NCI-H748 (cell line): ENCODE measurements at regions not wholly inside any gene's neighbourhood (a gene's known extent, or its start where the extent isn't known, plus 50 kb on each side); places are given as distances from the start of the nearest gene placed in this dataset.
"Not testable (repeated sequence)": the region's sequence is repeated elsewhere in the genome, so short reads cannot be mapped to it uniquely, and the experiment has no call there.

ENCODE experiments used
- DNase-seq: peaks from one replicate; lab custom pipeline; 2025; ENCODE audit not compliant: unreplicated experiment; lab: John Stamatoyannopoulos, UW

DNA sequence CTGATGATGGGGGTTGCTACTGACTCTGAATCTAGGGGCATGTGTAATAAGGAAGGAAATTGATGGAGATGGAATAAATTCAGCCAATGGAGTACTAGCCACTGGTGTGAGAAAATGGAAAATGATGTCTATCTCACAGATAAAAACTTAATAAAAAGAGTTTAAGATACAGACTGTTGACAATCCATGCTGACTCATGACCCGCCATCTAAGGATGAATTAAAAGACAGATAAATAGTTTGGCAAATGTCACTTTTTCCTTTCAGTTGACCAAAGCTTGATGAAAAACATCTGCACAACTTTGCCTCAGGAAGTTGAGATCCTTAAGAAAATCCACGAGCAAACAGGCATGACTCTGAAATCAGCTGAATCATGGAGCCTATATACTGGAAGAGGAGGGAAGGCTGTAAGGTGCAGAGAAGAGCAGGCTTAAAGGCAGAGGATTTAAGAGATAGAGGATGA is 82.6 kb upstream of the BMP5 start:
- DNase-seq = no peak

DNA sequence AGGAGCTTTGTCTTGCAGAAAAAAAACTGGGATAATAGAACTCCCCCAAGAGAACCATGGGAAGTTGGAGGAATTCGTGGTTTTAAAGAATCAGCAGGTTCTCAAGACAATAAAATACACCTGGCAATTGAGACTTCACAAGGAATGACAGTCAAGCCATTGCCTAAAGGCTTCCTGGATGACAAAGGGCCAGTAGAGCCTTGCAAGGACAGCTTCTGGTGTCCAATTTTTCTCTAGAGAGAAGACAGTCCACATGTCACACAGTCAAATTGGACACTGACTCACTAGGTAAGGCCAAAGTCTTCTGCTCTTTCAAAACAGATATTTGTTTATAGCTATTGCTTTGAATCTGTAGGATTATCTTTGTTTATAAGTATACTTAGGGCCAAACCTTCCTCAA is 80.3 kb upstream of the BMP5 start:
- DNase-seq = no peak

DNA sequence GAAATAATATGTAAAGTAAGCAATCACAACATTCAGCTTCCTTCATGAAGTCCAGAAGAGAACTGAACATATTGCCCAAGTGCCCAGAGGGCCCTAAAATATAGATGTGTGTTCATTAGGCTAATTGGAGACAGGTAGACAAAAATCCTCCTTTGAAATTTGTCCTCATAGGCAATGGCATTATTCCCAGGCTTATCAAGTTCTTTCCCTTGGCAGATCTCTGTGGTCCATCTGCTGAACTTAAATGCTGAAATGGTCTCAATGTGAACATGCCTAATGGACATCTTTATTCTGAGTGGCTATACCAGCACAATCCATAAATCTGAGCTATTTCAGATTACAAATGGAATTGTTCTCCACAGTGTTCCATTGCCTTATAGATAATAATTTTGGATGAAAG is 79.0 kb upstream of the BMP5 start:
- DNase-seq = no peak

DNA sequence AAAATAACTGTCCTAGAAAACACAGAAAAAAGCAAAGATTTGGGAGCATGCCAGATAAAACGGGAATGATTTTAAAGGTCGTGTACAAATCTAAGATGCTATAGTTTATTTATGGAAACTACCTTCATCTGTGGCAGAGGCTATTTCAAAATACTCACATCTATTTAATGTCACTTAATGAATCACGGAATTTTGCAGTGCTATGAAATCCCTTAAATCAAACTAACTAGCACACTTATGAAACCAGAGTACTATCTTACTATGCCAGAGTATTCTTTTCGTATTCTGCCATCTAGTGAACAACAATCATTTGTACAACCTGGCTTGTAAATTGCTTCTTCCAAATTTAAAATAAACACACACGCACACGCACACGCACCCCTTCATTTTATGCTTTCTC is 77.9 kb upstream of the BMP5 start:
- DNase-seq = peak; percentile 4

DNA sequence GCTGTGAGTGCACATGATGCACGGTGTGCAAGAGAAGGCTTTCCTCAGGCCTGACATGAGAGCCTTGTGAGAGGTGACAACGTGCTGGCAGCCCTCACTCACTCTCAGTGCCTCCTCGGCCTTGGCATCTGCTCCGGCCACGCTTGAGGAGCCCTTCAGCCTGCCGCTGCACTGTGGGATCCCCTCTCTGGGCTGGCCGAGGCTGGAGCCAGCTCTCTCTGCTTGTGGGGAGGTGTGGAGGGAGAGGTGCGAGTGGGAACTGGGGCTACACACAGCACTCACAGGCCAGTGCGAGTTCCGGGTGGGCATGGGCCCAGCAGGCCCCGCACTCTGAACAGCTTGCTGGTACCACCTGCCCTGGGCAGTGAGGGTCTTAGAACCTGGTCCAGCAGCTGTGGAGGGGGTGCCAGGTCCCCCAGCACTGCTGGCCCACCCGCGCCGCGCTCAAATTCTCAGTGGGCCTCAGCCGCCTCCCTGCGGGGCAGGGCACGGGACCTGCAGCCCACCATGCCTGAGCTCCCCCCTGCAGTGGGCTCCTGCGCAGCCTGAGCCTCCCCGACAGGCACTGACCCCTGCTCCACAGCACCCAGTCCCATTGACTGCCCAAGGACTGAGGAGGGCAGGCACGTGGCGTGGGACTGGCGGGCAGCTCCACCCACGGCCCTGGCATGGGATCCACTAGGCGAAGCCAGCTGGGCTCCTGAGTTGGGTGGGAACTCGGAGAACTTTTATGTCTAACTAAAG is 74.9 kb upstream of the BMP5 start:
- no peak for DNase-seq

DNA sequence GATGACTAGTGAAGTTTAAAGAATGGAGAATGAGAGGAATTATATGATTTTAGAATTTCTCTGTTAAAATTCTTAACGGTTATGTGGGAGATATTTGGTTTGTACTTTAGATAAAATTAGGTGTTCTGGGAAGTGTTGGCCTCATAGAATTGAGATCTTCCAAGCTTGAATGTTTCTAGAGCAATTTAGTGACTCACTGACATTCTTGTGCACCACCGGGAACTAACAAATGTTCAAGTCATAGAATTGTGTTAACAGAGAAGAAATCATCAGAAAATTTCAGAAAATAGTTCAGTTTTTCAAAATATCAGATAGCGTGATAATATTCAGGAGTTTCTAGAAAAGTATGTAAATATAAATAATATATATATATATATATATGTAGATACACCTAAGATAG is 67.9 kb upstream of the BMP5 start:
- no peak for DNase-seq

DNA sequence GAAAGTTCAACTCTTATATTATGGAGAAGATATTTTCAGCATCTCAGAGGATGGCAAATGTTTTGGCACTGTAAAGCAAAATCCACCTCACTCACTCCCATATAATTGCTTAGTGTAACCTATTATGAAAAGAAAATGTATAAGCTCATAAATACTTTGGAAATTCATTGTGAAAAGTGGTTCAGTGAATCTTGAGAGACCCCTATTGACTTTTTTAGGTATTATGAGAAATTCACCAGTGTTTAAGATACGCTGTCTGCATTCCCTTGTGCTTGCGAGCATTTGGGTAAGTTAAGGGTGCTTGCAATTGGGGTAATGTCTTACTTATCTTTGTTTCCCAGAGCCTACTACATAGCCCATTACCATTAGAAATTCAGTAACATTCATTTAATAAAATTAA is 66.3 kb upstream of the BMP5 start:
- no peak for DNase-seq

DNA sequence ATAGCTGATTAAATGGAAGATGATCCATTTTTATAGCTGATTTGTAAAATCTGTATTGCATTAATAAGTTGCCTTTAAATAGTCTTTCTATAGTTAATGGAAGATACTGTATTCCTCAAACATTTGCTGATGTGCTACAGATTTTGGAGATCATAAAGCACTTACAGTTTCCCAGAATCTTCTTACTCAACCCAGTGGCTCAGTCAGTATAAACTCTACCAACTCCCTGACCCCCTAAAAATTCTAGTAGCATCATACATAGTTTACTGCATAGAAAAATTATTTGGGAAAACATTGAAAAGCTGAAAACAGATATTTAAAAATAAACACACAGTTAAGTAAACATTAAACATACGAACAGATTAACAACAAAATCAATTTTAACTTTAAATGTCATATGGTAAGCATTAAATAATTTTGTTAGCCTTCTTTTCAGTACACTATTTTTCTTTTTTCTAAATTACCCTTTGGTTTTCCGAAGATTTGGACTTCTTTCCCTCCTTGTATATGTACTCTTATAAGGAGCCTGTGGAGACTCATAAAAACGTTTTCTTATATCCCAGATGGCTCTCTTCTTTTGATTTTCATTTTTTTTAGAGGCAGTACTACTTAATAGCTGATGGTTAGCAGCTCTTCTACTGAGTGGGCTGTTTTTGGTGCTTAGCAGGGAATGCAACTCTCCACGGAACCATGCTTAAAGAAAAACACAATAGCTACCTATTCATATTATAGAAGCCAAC is 62.7 kb upstream of the BMP5 start:
- DNase-seq = no peak

DNA sequence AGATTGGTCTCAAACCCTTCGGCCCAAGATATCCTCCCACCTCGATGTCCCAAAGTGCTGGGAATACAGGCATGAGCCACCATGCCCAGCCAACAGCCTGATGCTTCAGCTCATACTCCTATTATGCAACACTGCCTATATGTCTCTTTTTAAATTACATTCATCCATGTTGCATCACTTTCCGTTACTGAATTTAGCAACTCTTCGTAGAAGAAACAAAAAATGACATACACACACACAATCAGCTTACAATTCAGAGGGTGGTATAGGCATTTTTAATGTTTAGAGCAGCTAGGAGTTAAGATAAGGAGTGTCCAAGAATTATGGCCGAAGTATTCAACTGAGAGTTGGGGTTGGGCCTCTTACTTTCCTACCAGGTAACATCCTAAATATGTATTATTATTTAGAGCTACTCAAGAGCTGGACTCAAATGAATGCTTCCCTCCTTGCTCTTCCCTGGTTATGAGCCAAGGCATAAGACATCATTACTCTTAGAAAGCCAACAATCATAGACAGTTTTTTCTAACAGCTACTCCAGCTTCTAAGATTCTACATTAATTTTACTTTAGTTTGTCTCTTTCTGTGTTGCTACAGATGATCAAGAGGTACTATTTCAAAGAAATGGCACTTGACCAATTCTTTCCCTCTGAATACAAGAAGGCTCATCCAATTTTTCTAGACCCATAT is 62.0 kb upstream of the BMP5 start:
- no peak for DNase-seq

DNA sequence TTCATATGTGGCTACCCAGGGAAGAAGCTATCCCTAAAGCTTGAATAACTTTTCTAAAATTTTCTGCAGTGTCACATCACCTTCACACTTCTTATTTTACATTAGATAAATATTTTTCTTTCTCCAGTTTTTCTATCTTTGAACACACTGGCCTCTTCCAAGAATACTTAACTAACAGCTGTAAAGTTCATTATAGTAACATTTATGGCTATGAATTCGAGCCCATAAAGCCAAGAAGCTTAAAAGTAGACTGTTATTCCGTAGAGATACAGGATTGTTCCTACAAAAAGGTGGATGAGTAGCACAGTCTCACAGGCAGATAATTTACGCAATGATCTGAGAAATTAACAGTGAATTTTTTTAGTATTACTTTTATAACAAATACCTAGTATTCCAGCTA is 55.7 kb upstream of the BMP5 start:
- no peak for DNase-seq

DNA sequence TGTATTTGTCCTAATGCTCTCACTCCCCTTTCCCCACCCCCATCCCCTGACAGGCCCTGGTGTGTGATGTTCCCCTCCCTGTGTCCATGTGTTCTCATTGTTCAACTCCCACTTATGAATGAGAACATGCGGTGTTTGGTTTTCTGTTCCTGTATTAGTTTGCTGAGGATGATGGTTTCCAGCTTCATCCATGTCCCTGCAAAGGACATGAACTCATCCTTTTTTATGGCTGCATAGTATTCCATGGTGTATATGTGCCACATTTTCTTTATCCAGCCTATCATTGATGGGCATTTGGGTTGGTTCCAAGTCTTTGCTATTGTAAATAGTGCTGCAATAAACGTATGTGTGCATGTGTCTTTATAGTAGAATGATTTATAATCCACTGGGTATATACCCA is 52.3 kb upstream of the BMP5 start:
- DNase-seq = not testable (repeated sequence)

DNA sequence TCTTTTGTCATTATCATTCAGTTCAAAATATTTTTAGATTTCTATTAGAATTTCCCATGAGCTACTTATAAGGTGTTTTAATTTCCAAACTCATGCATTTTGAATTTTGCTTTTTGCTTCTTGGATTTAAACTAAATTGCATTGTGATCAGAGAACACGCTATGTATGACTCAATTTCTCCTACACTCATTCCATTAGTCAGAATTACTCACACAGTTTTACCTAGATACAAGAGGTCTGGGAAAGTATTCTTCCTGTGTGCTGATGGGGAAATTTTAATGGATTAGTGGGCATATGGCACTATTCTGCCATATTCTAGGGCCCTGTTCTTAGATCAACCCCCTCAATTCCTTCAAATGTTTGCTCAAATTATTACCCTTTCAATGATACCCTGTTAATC is 49.9 kb upstream of the BMP5 start:
- DNase-seq = no peak
